HG03066 (cell line): ENCODE measurements at regions not wholly inside any gene's neighbourhood (a gene's known extent, or its start where the extent isn't known, plus 50 kb on each side); places are given as distances from the start of the nearest gene placed in this dataset.
"Not testable (repeated sequence)": the region's sequence is repeated elsewhere in the genome, so short reads cannot be mapped to it uniquely, and the experiment has no call there.

Experiments
- ATAC-seq: cut with Tn5 transposase; IDR thresholded peaks from one replicate; pipeline ENCODE4 v1.9.1; 2021; ENCODE audit warnings: low read depth; ENCODE audit not compliant: unreplicated experiment

DNA sequence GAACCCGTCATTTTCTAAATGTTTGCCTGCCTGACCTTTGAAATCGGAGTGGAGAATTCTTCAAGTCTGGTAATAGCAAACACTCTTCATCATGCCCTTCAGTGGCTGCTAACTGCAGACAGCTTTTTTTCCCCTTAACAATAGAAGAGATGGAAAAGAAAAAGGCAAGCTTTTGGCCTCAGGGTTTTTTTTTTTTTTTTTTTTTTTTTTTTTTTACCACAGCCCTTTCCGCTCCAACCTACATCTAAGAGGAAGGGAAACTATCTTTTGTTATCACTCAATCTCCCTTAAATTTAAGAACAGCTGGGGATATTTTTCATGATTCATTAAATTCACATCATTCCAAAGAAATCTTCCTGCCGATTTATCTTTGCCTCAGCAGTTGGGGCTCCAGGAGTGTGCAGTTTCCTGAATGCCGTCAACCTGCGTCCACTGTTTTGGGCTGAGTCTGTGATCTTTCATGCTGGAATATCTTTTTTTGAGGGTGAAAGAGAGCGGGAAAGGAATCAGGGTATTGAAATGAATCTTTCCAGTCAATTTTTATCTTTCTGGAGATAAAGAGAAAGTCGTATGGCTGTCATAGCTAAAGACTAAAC is 144.5 kb upstream of the SMYD2 start:
- no peak for ATAC-seq

DNA sequence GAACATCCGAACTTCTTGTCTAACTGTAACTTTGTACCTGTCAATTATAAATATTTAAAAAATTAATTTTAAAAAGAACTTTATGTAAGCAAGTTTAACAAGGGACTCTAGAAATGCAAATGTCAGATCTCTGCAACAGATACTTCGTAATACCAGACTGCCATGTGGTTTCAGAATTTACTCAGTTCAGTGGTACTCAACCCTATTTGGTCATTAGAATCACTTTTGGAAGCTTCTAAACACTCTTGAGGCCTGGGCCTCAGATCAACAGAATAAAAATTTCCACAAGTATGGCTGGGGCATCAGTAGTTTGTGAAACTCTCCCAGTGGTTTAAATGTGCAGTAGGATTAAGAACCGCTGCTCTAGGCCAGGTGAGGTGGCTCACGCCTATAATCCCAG is 139.5 kb upstream of the SMYD2 start:
- ATAC-seq, result no peak

DNA sequence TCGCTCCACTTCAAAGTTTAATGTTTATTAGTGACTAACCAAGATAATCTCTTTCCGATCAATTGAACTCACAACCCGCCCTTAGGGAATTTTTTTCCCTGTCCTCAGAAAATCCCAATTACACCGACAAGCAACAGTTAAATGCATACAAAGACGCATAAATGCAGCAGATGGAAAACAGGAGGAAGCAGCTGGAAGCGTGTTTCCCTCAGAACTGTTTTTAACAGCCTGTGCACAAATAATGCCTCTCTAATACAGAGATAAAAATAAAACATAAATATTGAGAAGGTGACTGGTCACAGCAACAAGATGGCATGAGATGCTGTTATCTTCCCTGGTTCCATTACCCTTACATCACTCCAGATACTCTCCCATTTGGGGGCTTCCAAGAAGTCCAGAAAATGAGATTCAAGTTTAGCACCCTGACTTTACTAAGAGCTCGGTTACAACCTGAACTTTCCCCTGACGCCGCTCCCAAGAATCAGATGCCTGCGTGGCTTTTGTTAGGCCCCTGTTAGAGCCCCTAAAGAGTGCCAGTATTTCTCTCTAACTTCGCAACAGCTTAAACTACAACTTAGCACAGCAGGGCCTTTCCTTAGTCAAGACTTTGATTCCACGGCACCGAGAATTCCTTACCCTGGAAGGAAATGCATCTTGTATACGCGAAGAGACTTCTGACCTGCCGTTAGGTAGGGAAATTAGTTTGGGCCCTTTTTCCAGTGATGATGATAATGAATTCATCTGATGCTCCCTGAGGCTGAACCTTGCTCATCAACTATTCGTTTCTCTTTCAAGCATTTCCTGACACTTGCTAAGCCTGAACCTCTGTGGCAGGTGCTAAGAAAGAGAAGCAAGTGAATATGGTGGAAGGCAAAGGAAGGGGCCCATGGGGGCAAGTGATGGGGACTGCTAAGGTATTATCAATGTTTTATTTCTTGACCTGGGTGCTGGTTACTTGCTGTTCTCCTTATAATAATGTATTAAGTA is 137.7 kb upstream of the SMYD2 start:
- ATAC-seq, result no peak

DNA sequence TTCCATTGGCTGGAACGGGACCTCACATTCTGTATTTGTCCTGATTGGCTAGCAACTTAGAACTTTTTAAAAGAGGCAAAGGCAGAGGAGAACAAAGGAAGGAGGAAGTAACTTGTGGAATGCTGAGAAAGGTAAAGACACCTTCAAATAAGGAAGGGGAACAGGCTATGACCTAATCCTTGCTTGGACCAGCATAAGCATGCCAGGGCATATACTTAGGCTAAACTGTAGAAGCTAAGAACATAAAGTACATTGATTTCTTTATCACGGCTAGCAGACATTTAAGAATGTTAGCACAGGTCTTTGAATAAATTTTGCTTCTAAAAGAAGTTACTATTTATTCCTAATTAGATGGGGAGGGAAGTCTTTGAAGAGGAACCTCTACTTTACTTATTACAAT is 136.4 kb upstream of the SMYD2 start:
- not testable (repeated sequence) for ATAC-seq

DNA sequence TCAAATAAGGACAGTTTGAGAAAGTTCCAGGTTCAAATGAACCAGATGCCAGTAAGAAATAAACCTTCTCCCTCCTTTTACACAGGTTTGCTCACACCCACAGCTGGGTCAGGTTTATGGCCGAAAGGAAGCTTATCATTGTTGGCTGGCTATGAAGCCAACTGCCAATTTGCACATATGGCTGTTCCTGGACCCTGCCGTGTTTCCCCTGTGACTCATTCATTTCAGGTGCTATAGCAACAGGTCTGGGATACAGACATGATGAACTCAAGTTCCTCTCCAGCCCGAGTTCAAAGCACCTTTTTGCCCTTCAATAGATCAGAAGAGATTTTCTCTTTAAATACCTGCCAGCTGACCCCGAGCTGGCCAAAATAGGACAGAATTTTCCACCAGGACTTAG is 134.4 kb upstream of the SMYD2 start:
- ATAC-seq, result no peak

DNA sequence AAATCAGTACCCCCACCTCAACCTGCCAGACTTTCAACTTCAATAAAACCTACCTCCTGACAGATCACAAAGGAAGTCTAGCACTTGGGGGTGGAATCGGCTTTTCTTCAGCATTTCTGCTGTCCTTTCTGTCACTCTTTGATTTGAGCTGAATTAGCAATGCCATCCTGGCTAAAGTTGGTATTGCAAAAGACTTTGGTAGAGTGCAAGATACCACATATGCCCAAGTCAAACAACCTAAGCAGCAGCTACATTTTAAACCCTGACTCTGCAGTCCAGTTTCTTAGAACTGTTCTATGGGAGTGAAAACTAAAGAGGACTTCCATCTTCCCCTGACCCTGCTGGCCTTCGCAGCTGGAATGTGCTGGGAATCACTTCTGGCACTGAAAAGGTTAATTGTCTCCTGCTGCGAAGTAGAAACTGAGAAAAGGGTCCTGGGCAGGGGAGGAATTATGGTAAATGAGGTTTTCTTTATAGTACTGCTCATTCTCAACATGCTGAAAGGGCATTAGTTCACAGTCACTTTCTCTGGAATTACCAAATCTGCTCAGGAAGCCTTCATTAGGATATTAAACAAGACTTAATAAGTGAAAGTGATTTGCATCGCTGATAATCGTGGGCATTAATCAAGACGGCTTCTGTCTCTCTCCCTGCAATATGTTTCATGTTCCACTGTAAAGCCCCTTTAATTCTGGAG is 126.2 kb upstream of the SMYD2 start:
- no peak for ATAC-seq

- no peak for ATAC-seq
Observed at GRCh38 chr1:214155987-214156625, 124.9 kb upstream of the SMYD2 start.

- ATAC-seq, result no peak
Observed at GRCh38 chr1:214164173-214164572, 116.8 kb upstream of the SMYD2 start.

DNA sequence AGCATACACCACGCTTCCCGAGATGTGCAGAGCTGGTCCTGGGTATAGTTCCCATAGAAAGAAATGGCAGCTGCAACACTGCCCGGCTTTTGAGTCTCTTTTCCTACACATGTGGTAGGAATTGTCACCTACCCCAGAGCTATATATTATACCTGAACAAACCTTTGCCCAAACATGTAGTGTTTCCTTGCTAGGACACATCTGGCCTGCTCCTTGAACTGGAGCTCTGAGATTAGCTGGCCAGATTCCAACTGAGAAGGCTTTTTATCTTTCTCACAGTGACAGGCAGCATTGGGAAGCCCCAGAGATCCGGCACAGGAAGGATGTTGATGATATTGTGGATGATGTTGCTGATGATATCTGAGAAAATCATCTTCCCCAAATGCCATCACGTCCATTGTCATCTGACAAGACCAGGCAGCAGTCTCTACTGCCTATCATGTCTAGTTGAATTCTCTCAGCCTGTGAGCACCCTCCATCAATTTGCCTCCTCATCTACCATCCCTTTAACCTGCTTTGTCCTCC is 115.0 kb upstream of the SMYD2 start:
- ATAC-seq, result no peak

- no peak for ATAC-seq
Observed at GRCh38 chr1:214174508-214175199, 106.3 kb upstream of the SMYD2 start.

DNA sequence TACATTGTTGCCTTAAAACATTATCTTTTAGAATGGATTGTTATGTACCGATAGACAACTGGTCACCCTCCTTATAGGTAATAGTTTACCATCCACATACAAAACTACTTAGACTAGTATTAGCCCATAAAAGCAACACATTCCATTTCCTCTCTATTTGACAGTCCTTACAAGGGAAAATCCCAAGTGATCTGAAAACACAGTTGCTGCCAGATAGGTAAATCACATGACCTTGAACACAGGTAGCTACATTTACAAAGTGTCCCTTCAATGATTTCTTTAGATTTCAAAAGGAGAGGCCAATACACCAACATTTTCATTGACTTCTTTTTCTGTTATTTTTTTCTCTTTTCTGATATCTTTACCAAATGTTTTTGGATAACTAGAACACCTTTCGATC is 102.9 kb upstream of the SMYD2 start:
- ATAC-seq, result no peak

- ATAC-seq, result no peak
Observed at GRCh38 chr1:214184992-214185391, 96.0 kb upstream of the SMYD2 start.

- no peak for ATAC-seq
Observed at GRCh38 chr1:214186103-214186824, 94.7 kb upstream of the SMYD2 start.

DNA sequence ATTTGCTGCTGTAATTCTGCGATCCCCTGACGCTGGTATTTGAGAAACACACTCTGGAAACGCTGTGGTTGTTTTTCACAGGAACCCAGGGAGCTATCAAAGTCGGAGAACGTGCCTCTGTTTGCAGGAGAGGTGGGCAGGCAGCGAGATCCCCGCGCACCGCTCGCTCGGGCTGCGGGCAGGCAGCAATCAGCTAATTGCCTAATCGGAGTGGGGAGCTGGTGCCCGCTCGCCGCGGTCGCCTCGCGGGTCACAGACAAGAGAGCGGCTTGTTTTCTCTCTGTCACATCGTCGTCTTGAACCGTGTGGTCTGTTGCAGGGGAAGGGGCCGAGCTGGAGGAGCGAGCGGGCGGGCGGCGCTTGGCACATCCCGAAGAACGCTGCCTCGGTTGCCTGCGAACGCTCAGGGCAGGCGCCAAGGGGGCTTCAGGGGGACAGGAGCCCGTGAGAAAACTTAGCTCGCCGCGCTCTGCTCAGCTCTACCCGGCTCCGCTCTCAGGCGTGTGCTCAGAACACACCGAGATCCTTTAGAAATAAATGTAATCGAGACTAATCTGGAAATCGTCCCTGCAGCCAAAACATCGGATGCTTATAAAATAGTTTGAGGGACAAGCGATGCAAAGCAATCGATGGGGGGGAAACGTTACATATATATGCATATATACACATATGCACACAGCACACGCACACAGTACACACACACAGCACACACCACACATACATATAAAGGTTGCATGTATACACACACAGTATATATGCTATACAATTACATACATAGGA is 93.6 kb upstream of the SMYD2 start:
- no peak for ATAC-seq

GRCh38 chr1:214187933-214188332 is 93.0 kb upstream of the SMYD2 start:
- ATAC-seq, result no peak

- no peak for ATAC-seq
Observed at GRCh38 chr1:214188835-214189234, 92.1 kb upstream of the SMYD2 start.

- ATAC-seq, result no peak
Observed at GRCh38 chr1:214192825-214193643, 87.9 kb upstream of the SMYD2 start.

DNA sequence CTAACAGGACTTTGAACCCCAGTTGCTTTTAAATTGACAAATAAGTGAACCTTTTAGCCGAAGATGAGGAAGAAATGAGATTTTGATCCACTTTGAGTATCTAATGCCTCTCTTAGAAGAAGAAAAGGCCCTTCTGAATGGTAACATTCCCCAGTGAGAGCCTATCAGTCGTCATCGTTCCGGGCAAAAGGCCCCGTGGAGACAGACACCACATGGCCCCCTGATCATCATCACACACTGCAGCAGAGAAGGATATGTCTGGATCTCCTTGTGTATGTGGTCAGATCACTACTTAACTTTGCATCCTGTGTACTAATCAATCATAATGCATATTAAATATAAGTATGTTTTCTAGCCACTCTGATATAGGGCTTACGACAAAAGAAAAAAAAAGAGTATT is 87.3 kb upstream of the SMYD2 start:
- ATAC-seq, result no peak
